ENCODE measurements at regions not wholly inside any gene's neighbourhood (a gene's known extent, or its start where the extent isn't known, plus 50 kb on each side); places are given as distances from the start of the nearest gene placed in this dataset.

DNA sequence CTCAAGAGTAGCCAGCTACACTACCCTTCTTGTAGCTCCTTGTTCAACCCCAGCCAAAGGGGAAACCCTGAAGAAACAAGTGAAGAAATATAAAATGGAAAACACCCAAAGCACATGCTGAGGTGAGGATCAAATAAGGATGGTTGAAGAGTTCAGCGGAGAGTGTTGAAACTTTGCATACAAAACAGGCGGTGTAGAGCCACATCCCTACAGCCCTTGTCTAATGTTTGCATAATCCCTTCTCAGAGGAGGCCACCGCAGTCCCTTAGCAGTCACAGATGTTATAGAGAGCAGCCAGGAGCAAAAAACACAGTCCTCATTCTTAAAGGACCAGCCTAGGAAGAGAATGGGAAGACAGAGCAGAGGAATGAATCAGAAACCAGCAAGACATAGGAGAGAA is 350.7 kb upstream of the SASH1 start:
- TF ChIP-seq POLR2A (IDR thresholded peaks at IDR 0.05): no peak
- TF ChIP-seq, protein P1, sequence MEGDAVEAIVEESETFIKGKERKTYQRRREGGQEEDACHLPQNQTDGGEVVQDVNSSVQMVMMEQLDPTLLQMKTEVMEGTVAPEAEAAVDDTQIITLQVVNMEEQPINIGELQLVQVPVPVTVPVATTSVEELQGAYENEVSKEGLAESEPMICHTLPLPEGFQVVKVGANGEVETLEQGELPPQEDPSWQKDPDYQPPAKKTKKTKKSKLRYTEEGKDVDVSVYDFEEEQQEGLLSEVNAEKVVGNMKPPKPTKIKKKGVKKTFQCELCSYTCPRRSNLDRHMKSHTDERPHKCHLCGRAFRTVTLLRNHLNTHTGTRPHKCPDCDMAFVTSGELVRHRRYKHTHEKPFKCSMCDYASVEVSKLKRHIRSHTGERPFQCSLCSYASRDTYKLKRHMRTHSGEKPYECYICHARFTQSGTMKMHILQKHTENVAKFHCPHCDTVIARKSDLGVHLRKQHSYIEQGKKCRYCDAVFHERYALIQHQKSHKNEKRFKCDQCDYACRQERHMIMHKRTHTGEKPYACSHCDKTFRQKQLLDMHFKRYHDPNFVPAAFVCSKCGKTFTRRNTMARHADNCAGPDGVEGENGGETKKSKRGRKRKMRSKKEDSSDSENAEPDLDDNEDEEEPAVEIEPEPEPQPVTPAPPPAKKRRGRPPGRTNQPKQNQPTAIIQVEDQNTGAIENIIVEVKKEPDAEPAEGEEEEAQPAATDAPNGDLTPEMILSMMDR (IDR thresholded peaks at IDR 0.05): no peak

All from breast epithelium (tissue), 3 donors.